Activated CD8-positive, alpha-beta memory T cell treated with anti-CD3 and anti-CD28 coated beads, Interleukin-2, amount 10 ng/mL, durations not matched to agents 7 days and 5 days (primary cell): ENCODE measurements at regions not wholly inside any gene's neighbourhood (a gene's known extent, or its start where the extent isn't known, plus 50 kb on each side); places are given as distances from the start of the nearest gene placed in this dataset.

Experiments
- ATAC-seq: fragments of 150-1000 bp; cut with Tn5 transposase; one replicate; pipeline ENCODE4 v1.10.0; 2021; ENCODE audit warnings: moderate library complexity
- CTCF ChIA-PET: fragments of 350-600 bp; sonication (Branson Sonifier 250); formaldehyde crosslinking; loops from one replicate; lab custom pipeline; 2021; ENCODE audit warnings: antibody characterized with exemption; lab: Charles Lee
- DNase-seq: peaks from one replicate; pipeline ENCODE4 v3.0.0-alpha.2; 2020
- H3K27ac Mint-ChIP-seq: one replicate; pipeline ENCODE4 v1.8.0; 2021; ENCODE audit warnings: mild to moderate bottlenecking, mixed read lengths
- H3K27me3 Mint-ChIP-seq: one replicate; pipeline ENCODE4 v1.8.0; 2021; ENCODE audit warnings: mixed read lengths
- H3K36me3 Mint-ChIP-seq: one replicate; pipeline ENCODE4 v1.8.0; 2021; ENCODE audit warnings: mild to moderate bottlenecking, mixed read lengths
- H3K4me1 Mint-ChIP-seq: one replicate; pipeline ENCODE4 v1.8.0; 2021; ENCODE audit warnings: mixed read lengths
- H3K4me3 Mint-ChIP-seq: one replicate; pipeline ENCODE4 v1.8.0; 2021; ENCODE audit warnings: mild to moderate bottlenecking, moderate library complexity, mixed read lengths
- H3K9me3 Mint-ChIP-seq: one replicate; pipeline ENCODE4 v1.8.0; 2022; ENCODE audit warnings: low read depth, mixed read lengths

DNA sequence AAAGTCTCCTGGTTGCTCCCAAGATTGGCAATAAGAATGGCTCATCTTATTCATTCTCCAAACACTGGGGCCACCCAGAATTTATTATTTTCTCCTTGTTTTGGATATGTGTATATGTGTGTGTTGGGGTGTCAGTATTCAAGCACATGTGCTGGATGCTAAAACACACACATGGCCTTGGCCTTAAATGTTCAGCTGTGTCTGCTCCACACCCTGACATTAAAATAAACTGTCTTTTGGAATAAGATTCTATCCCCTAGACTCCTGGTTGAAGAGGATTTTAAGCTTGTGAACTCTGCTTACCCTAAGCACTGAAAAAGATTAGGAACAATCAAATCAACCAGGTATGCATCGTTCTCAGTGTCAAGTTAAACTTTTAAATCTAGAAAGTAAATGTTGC lies 382.9 kb upstream of the MCTP2 start:
- ATAC-seq (no peak), DNase-seq (no peak)
- Mint-ChIP-seq H3K4me3 (no peak overlapping the region), H3K27me3 (peaks cover 4% of the 10 kb centered on the region), H3K4me1 (no peaks in the 10 kb centered on the region), H3K9me3 (no peaks in the 10 kb centered on the region), H3K36me3 (no peaks in the 10 kb centered on the region), H3K27ac (no peak overlapping the region)
- CTCF ChIA-PET: no interaction called here

DNA sequence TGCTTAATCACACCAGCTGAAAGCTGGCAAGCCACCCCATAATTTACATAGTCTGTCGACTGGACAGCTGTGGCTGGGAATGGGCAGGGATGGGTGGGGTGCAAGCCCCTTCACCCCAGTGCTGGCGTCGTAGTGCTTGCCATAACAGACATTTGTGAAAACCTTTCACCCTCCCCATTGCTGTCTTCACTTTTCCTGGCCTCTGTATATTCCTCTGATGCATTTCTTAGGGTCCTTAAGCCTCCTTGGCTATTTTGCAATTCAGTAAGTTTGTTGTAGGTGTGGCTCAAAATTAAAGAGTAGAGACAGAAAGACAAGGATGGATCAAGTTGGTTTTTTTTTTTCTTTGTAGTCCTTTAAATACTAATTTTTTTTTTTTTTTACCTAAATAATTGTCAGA lies 383.3 kb upstream of the MCTP2 start:
- no peaks in the 10 kb centered on the region for H3K9me3 Mint-ChIP-seq
- H3K27me3 Mint-ChIP-seq: peaks cover 2% of the 10 kb centered on the region
- DNase-seq (no peak), ATAC-seq (no peak)
- no peak overlapping the region for H3K4me3 Mint-ChIP-seq
- no peak overlapping the region for H3K27ac Mint-ChIP-seq
- no peaks in the 10 kb centered on the region for H3K4me1 Mint-ChIP-seq
- CTCF ChIA-PET: no interaction called here
- no peaks in the 10 kb centered on the region for H3K36me3 Mint-ChIP-seq

DNA sequence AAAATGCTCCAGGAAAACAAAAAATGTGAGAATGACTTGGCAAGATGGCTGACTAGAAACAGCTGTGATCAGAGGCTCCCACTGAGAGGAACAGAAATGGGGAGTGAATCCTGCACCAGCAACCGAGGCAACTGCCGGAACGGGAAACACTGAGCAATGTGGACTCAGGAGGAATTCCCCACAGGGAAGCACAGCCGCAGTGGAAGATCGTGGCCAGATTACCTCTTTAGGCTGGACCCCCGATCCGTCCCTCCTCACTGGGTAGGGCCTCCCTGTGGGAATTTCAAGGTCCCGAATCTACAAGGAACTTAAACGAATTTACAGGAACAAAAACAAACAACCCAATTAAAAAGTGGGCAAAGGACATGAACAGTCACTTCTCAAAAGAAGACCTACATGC lies 385.2 kb upstream of the MCTP2 start:
- Mint-ChIP-seq H3K27ac (no peak overlapping the region), H3K9me3 (no peaks in the 10 kb centered on the region), H3K36me3 (no peaks in the 10 kb centered on the region), H3K27me3 (peaks cover 2% of the 10 kb centered on the region), H3K4me1 (no peaks in the 10 kb centered on the region), H3K4me3 (no peak overlapping the region)
- ATAC-seq (no peak), DNase-seq (no peak)
- CTCF ChIA-PET: no interaction called here

DNA sequence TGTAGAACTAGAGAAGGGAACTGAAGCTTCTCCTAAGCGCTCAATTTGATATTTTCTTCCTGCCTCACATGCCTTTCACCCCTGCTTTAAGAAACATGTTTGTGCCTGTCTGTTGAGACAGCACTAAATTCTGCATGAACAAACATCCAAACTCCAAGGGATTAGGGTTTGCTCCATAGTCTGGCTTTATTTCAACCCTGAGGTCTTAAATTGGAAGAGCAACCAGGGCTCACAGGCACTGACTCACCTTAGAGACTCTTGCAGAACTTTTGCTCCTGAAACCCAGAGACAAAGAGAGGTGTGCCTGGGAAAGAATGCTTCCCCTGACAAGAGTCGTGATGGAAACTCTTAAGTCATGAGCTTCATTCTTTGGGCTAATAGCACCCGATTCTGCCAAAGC lies 393.9 kb upstream of the MCTP2 start:
- peaks cover 4% of the 10 kb centered on the region for H3K27me3 Mint-ChIP-seq
- DNase-seq: no peak
- no peaks in the 10 kb centered on the region for H3K36me3 Mint-ChIP-seq
- ATAC-seq: no peak
- no peak overlapping the region for H3K4me3 Mint-ChIP-seq
- H3K4me1 Mint-ChIP-seq: no peaks in the 10 kb centered on the region
- H3K9me3 Mint-ChIP-seq: no peaks in the 10 kb centered on the region
- CTCF ChIA-PET: no interaction called here
- H3K27ac Mint-ChIP-seq: no peak overlapping the region

DNA sequence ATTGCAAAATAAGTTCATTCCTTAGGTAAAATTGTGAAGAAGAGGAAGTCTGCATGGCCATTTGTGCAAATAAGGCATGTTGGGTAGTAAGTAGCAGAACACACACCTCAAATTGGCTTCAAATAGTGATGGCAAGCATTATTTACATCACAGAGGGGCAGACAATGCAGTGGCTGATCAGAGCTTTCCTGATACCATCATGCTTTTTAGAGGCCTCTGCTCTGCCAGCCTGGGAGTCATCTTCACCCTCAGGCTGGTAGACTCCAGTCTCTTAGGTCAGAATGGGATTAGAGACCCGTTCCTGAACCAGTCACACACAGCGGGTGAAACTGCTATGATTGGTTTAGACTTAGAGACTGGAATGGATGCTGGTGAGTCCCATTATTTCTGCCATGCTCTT lies 396.0 kb upstream of the MCTP2 start:
- no peaks in the 10 kb centered on the region for H3K36me3 Mint-ChIP-seq
- no peak overlapping the region for H3K27ac Mint-ChIP-seq
- DNase-seq: no peak
- H3K4me3 Mint-ChIP-seq: no peak overlapping the region
- H3K4me1 Mint-ChIP-seq: no peaks in the 10 kb centered on the region
- CTCF ChIA-PET: no interaction called here
- peaks cover 4% of the 10 kb centered on the region for H3K27me3 Mint-ChIP-seq
- H3K9me3 Mint-ChIP-seq: no peaks in the 10 kb centered on the region
- ATAC-seq: no peak

DNA sequence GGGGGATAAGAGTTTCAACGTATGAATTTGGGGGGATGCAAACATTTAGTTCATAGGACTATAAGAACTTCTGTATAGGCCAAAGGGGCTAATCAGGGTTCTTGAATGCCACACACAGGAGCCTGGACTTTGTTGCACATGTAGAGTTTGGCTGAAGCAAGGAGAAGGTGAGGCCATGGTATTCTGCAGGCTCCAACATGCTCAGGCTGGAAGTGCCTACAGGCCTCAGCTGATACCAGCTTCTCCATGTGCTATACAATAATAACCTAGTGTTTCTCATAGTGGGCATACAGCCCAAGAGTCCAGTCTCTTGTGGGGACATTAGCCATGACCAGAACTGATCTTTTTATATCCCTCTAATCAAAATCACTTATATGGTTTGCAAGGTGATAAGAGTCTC lies 399.7 kb upstream of the MCTP2 start:
- DNase-seq (no peak), ATAC-seq (no peak)
- H3K27ac Mint-ChIP-seq: no peak overlapping the region

DNA sequence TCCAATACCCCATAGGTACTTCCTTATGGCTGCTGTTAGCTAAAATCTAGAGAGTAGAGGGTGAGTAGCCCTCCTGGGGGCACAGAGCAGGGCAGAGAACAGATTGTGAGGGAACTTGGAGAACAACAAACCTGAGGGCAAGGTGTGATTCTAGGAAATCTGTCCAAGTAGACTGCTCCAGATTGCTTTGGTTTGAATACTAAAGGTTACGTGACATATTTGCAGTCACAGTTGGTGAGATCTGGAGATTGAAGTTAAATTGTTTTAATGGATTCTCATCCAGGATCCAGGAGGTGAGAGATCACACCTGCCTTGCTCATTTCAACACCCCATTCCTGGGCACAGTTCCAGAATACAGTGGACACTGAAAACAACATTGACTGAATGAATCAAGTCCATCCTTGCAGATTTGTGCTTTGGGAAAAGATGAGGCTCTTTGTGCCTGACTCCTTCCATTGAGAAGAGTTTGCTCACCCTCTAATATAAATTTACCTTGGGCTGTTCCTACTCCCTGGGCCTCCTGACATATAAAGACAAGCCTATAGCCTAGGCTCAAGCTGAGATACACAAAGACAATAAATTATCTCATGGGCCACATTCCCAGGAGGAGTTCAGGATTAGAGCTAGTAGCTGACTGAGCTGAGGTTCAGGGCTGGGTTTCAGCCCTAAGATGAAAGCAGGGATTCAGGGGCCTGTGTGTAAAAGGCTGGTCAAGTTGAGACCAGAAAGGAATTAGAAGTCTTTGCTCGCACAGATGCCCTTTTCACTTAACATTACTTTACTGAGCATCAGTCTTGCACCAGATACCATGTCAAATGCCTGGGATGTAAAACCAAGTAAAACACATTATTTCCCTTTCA lies 400.9 kb upstream of the MCTP2 start:
- DNase-seq: no peak

More for the DNA sequence above, 399.7 kb upstream of the MCTP2 start:
- no peaks in the 10 kb centered on the region for H3K4me1 Mint-ChIP-seq
- CTCF ChIA-PET: no interaction called here
- H3K36me3 Mint-ChIP-seq: no peaks in the 10 kb centered on the region
- peaks cover 4% of the 10 kb centered on the region for H3K27me3 Mint-ChIP-seq
- H3K9me3 Mint-ChIP-seq: no peaks in the 10 kb centered on the region
- H3K4me3 Mint-ChIP-seq: no peak overlapping the region

DNA sequence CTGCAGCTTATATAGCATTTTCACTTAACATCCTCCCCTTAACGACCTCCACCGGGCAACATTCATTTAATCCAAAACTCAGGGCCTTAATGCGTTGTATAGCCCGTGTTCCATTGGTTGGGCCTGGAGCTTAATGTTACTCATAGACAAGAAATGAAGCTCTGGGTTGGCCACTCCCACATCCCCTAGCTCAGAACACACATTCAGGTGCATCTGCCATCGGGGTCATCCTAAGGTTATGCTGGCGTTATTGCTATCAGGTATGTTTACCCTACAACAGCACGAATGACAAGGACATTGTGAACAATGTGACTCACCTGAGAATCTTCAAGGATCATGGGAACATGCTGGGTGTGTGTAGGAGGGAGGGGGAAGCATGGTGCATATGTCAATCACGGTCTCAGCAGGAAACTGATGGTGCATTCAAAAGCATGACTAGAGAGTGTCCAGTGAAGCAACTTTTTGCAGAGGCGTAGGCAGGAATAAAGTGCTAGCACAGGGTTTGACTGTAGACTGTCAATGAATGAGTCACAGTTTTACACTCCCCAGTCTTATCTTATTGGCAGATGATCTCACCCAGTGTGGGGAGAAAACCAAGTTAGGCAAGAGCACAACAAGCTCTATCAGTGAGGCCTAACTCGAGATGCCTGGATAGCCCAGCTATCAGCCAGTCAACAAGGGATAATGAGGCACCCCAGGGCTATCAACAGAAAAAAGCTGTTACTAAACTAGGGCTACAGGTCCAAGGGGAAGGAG lies 402.1 kb upstream of the MCTP2 start:
- ATAC-seq (no peak), DNase-seq (no peak)
- no peaks in the 10 kb centered on the region for H3K4me1 Mint-ChIP-seq
- no peaks in the 10 kb centered on the region for H3K9me3 Mint-ChIP-seq
- peaks cover 4% of the 10 kb centered on the region for H3K27me3 Mint-ChIP-seq
- H3K36me3 Mint-ChIP-seq: no peaks in the 10 kb centered on the region
- CTCF ChIA-PET: no interaction called here
- H3K4me3 Mint-ChIP-seq: no peak overlapping the region
- H3K27ac Mint-ChIP-seq: no peak overlapping the region

More for the DNA sequence above, 400.9 kb upstream of the MCTP2 start:
- CTCF ChIA-PET: no interaction called here
- H3K4me3 Mint-ChIP-seq: no peak overlapping the region
- no peaks in the 10 kb centered on the region for H3K4me1 Mint-ChIP-seq
- no peaks in the 10 kb centered on the region for H3K9me3 Mint-ChIP-seq
- no peak overlapping the region for H3K27ac Mint-ChIP-seq
- H3K36me3 Mint-ChIP-seq: no peaks in the 10 kb centered on the region
- no peak for ATAC-seq
- H3K27me3 Mint-ChIP-seq: peaks cover 4% of the 10 kb centered on the region

DNA sequence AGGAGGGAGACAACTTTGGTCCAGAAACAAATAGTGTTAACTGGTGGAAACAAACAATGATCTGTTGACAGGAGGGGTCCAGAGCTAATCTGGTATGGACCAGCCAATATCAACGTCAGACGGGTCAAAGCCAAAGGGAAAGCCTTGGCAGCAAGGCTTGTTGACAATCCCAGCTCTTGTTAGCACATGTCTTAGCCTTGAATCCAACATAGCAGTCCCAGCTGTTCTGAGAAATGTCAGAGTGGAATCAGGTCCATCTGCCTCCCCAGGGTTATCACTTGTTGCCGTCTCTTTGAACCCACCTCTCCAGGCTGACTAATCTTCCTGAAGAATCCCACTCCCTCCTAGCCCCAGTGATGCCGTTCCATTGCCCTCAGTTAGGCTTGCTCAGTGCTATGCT lies 404.6 kb upstream of the MCTP2 start:
- DNase-seq (no peak), ATAC-seq (no peak)
- no peaks in the 10 kb centered on the region for H3K9me3 Mint-ChIP-seq
- H3K36me3 Mint-ChIP-seq: no peaks in the 10 kb centered on the region
- CTCF ChIA-PET: no interaction called here
- no peak overlapping the region for H3K4me3 Mint-ChIP-seq
- H3K4me1 Mint-ChIP-seq: no peaks in the 10 kb centered on the region
- H3K27me3 Mint-ChIP-seq: no peaks in the 10 kb centered on the region
- no peak overlapping the region for H3K27ac Mint-ChIP-seq

DNA sequence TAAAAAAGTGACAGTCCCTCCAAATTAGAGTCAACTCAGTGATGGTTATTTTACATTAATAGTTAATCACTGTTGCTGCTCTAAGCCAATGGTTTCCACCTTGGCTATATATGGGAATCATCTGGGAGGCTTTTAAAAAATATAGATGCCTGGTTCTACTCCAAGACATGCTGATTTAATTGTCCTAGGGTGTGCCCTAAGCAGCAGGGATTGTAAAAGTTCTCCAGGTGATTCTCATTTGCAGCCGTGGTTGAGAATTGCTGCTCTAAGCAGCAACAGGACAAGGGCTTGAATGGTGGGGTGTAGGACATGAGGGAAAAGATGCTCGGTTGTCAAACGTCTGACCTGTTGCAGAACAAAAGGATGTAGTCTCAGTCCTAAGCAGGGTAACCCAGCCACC lies 405.1 kb upstream of the MCTP2 start:
- DNase-seq (no peak), ATAC-seq (no peak)
- no peaks in the 10 kb centered on the region for H3K27me3 Mint-ChIP-seq
- no peak overlapping the region for H3K4me3 Mint-ChIP-seq
- no peak overlapping the region for H3K27ac Mint-ChIP-seq
- H3K9me3 Mint-ChIP-seq: no peaks in the 10 kb centered on the region
- H3K4me1 Mint-ChIP-seq: no peaks in the 10 kb centered on the region
- CTCF ChIA-PET: no interaction called here
- H3K36me3 Mint-ChIP-seq: no peaks in the 10 kb centered on the region

DNA sequence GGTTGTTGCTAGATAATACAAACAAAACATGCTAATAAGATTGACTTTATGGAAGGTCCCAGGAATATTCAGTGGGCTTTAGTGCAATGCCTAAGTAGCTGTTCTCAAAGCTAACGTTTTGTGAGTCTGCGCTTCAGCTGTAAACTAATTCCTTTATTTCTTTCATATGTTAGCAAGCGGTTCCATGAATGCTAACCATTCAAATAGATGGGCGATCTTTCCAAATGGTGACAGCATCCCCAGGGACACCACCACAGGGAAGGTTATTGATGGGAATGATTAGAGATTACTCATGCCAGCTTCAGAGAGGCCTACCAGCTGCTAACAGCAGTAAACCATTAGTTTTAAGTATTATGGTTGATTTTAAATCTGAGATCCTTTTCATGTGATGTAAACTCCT lies 405.7 kb upstream of the MCTP2 start:
- CTCF ChIA-PET: no interaction called here

DNA sequence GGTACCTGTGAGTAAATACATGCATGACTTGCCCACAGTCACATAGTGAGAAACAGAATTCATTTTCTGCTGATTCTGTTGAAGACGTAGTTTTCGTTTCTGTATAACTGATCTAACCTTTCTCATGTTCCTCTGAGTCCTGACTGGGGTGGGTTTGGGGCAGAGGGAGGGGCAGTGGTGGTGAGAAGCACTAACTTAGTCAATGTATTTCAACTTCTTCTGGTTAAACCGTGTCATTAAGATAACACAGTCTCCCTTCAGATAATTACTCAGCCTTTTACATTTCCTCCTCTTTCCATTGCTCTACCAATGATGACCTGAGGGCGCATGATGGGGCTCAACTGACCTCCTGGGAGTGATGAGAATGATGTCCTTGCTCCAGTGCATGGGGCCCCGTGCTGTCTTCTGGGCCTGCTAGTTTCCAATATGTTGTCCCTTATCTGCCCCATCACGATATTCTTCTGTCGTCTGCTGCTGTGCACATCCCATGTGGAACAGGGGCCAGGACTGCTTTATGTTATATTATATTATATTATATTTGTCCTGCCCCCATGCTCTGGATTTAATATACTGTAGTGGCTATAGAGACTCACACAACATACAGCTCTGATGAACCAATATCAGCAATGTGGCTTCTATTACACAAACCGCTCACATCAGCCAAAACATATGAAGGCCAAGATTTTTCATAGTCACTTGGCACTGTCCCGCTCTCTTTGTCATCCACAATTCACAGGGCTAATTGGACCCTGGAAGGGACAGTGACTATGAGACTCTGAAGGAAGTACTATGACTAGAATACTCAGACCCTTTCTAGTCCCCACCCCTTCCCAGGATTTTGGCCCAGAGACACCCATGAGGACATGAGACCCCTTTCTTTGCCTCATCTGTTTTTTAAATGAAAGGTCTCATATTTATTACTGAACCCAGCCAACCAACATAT lies 407.1 kb upstream of the MCTP2 start:
- Mint-ChIP-seq H3K27ac (no peak overlapping the region), H3K27me3 (no peaks in the 10 kb centered on the region), H3K4me1 (no peaks in the 10 kb centered on the region), H3K9me3 (no peaks in the 10 kb centered on the region), H3K4me3 (no peak overlapping the region), H3K36me3 (no peaks in the 10 kb centered on the region)
- ATAC-seq (no peak), DNase-seq (no peak)
- CTCF ChIA-PET: no interaction called here

More for the DNA sequence above, 405.7 kb upstream of the MCTP2 start:
- ATAC-seq (no peak), DNase-seq (no peak)
- Mint-ChIP-seq H3K27ac (no peak overlapping the region), H3K9me3 (no peaks in the 10 kb centered on the region), H3K27me3 (no peaks in the 10 kb centered on the region), H3K4me3 (no peak overlapping the region), H3K4me1 (no peaks in the 10 kb centered on the region), H3K36me3 (no peaks in the 10 kb centered on the region)

DNA sequence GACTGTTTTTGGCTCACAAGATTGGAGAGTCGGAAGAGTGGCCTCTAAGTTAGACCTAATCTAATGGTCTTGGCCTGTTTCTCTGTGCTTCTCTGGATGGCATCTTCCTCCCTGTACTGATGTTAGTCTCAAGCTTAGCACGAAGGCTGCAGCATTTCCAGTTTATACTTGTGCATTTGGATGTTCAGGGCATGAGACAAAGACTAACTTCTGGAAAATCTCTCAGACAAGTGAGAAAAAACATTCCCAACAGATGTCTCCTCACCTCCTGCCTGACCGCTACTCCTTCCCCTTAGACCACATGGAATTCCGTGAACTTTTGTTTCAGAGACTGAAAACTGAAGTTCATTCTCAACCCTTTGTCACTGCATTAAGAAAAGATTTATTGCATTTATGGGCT lies 410.8 kb upstream of the MCTP2 start:
- H3K4me1 Mint-ChIP-seq: no peaks in the 10 kb centered on the region
- H3K27me3 Mint-ChIP-seq: no peaks in the 10 kb centered on the region
- peaks cover 3% of the 10 kb centered on the region for H3K9me3 Mint-ChIP-seq
- no peak for DNase-seq
- H3K27ac Mint-ChIP-seq: no peak overlapping the region
- CTCF ChIA-PET: no interaction called here
- no peaks in the 10 kb centered on the region for H3K36me3 Mint-ChIP-seq
- no peak overlapping the region for H3K4me3 Mint-ChIP-seq
- ATAC-seq: no peak
